NCI-H774 (cell line): ENCODE measurements at regions not wholly inside any gene's neighbourhood (a gene's known extent, or its start where the extent isn't known, plus 50 kb on each side); places are given as distances from the start of the nearest gene placed in this dataset.

Experiments
- DNase-seq: peaks from one replicate; lab custom pipeline; 2025; lab: John Stamatoyannopoulos, UW

DNA sequence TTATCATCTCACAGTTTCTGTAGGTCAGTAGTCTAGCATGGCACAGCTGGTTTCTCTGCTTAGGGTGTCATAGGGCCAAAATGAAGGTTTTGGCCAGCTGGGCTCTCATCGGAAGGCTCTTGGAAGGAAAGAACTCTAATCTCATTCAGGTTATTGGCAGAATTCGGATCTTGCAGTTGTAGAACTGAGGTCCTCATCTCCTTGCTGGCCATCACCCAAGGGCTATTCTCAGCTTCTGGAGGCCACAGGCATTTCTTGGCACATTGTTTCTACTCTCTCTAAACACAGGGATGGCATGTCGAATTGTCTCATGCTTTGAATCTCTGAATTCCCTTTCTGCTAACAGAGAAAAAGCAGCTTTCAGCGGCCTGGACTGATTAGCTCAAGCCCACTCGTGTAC, 258.0 kb upstream of the SMARCA2 start:
- DNase-seq: no peak

DNA sequence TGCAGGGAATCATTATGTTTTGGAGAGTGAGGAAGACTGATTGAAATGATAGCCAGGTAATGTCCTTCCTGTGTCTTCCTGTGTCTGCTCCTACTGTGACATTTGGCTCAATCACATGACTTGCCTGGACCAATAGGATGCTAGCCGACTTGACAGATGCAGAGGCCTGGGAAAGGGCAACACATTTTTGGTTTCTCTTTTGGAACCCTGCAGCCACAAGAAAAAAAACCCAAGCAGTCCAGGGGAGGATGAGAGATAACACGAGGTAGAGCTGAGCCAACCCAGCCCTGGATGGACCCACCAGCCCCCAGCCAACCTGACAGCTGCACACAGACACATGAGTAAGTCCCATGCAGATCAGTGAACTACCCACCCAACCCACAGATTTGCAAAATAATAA, 256.1 kb upstream of the SMARCA2 start:
- no peak for DNase-seq

DNA sequence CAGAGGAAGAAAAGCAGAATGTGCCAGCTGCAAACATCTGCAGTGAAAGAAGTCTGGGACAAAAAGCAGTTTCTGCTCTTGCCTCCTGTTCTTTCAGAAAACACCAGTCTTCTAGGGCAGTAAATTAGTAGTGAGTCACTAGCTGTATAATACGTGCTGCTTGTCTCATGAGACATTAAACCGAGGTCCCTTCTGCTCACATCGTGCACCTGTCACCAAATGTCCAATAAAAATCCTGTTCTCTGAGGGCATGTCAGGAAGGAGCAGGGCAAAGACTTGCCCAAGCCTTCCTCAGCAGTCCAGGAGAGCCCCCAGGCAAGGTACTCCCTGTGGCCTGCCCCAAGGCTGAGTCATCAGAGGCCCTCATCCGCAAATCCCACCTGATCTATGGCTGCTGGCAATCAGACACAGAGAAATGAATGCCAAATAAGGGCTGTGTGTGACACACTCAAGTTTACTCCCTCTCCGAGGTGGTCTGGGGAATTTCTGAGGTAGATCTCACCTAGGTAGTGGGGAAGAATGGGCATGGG, 255.3 kb upstream of the SMARCA2 start:
- DNase-seq: no peak

GRCh38 chr9:1761807-1762206, 253.3 kb upstream of the SMARCA2 start:
- DNase-seq: no peak

DNA sequence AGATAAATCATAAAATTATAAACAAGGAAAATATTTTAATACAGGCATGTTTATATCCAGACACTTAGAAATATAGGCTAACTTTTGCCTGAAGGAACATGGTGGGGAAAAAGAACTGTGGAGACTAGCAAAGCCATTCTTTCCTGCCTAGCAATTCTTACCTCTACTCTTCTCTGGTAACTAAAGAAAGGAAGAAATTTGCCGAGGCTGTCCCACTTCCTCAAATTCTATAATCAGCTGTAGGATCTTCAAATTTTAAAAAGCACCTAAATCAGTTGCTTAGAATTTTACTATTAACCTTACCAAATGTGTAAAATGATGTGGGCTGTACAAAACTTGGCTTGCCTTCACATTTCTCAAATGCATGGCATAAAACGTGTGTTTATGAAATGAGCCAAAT, 249.1 kb upstream of the SMARCA2 start:
- DNase-seq: no peak

DNA sequence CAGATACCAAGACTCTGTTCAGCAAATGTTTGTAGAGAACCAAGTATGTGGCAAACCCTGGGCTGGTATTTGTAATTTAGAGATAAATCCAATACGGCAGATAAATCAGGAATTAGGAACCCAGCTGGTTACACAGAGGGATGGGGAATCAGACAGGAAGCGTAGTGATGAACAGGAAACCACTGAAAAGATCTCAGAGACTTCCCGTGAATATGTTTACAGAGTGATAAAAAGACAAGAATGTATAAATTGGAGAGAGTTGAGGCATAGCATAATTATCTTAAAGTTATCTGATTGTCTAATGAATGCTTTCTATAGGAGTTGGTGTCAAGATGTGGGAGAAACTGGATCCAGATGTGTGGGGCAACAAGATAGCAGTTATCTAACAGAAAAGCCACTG, 246.6 kb upstream of the SMARCA2 start:
- DNase-seq: no peak

- no peak for DNase-seq
These were observed 243.9 kb upstream of the SMARCA2 start for GRCh38 chr9:1771094-1771789.

- no peak for DNase-seq
These were observed 239.9 kb upstream of the SMARCA2 start for GRCh38 chr9:1775230-1775629.

DNA sequence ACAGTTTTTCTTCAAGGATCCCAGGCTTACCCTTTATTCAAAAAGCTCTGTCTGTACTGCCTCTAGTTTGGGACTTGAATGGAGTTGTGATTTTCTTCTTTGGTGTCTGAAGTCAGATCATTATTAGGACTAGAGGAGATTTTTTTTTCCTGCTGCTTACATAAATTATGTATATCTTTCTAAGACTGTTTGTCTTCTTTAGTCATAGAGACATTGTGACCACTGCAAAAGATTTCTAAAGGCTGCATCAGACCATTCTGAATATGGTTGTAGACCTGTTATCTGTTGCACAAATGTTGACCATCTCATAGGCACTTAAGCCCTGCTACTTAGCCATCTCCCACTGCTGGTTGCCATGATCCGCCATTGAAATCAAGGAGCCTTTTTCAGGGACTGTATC, 238.5 kb upstream of the SMARCA2 start:
- DNase-seq: no peak

DNA sequence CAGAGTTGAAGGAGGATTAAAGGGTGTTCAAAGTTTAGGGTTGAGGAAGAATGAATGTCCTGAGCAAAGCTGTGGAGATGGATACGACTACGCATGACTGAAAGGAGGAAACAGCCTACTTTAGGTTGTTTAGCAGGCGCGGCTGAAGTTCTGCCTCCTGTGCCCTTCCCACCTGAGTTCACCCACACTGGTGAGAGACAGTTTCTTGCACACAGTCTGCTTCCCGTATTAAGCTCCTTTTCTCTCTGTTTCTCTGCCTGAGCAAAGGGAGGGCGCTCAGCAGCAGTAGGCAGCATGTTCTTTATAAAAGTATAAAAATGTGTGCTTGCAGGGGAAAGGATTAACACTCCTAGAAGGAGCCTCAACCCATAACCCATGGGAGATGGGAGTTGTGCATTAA, 224.0 kb upstream of the SMARCA2 start:
- no peak for DNase-seq

DNA sequence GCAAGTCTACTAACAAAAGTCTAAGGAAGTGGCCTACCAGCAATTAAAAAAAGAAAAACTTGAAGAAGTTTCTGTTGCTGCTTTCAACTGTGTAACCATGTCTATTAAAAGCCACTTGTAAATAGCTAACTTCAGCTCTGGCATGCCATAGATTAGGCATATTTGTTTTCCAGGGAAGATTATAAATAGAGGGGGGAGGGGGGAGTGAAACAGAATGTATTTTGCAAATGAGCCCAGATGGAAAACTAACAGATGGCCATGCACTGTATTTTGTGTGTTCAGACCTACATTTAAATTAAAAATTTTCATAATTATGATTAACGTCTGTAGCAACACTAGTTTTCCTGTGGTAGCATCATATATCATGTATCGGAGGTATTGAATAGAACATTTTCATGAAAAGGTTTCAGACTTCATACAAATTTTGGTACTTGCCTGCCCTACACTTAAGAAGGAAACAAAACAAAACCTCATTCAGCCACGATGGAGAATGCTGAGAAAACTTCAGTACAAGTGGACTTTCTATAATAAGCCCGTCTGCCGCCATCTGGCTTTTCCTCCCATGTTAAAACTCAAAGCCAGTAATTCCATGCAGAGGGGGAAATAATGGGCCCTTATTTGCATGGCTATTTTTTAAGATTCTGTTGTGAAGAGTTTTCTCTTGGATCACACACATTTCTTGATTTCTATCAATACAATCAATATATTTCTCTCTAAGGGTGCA, 220.4 kb upstream of the SMARCA2 start:
- no peak for DNase-seq

DNA sequence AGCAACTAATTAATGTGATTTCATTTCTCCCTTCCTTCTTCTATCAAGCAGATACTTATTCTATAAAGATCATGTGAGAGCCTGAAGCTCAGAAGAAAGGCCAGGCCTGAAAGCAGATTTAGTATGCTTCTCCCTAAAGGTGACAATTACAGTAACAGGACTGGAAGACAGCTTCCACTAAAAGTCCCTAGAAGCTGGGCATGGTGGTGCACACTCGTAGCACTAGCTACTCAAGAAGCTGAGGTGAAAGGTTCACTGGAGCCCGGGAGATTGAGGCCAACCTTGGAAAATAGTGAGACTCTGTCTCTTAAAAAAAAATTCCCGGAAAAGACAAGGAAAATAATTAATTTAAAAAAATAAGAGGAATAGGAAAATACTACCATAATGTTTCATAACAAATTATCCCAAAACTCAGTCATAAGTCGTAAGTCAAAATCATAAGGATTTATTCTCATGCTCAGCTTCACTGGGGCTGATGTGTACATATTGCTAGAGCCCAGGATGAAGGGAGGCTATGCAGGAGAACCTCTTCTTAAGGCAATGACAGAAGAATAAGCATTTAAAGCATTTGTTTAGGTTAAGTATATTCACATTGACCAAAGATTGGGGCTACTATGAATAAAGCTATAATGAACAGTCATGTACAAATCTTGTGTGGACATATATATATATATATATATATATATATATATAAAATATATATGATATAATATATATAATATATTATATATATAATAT, 210.8 kb upstream of the SMARCA2 start:
- no peak for DNase-seq

DNA sequence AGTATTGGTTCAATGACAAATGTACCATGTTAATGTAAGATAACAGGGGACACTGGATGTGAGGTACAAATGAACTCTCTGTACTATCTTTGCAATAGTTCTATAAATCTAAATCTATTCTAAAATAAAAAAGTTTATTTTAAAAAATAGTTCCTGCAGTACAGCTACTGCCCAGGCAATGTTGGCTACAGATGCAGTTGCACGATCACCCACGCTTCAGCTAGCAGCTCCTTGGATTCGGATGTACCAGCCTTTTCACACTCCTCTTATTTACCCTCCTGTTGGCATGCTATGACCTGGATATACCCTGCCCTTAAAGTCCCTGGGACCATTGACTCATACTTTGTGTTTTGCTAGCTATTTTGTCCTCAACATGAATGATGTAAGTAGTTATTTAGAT, 185.4 kb upstream of the SMARCA2 start:
- no peak for DNase-seq

- no peak for DNase-seq
These were observed 182.2 kb upstream of the SMARCA2 start for GRCh38 chr9:1832960-1833359.

- no peak for DNase-seq
These were observed 177.6 kb upstream of the SMARCA2 start for GRCh38 chr9:1837453-1838084.

DNA sequence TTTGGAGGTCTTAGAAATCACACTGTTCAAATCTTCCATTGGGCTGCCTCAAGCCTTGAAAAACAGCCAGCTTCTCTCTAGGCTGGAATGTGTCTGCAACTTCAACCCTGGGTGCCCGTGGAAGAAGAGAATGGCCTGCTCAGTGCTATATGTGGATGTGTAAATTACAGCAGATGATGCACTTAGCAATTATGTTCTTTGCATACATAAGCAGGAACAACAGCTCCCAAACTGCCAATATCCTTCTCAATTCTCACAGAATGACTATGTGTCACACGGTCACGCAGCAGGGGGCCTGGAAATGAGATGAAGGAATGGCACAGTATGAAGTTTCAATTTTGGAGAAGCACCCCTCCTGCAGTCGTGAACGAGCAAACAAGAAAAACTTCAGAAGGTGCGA, 175.2 kb upstream of the SMARCA2 start:
- DNase-seq: no peak

DNA sequence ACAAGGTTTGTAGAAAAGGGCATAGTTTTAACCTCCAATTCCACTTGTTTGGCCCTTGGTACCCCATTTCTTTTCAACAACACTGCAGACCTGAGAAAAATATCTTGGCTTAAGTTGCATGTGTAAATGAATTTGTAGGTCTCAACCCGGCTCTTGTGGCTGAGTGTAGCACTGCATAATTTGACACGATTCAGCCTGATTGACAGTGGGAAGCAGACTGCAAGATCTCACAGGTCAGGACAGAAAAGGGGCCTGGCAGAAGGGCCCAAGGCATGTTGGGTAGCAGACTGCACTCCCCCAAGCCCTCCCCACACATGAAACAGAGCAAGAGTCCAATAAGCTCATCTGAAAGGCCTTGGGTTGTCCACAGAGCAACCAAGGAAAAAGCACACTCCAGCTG, 169.7 kb upstream of the SMARCA2 start:
- no peak for DNase-seq

- DNase-seq: no peak
These were observed 159.4 kb upstream of the SMARCA2 start for GRCh38 chr9:1855726-1856125.

DNA sequence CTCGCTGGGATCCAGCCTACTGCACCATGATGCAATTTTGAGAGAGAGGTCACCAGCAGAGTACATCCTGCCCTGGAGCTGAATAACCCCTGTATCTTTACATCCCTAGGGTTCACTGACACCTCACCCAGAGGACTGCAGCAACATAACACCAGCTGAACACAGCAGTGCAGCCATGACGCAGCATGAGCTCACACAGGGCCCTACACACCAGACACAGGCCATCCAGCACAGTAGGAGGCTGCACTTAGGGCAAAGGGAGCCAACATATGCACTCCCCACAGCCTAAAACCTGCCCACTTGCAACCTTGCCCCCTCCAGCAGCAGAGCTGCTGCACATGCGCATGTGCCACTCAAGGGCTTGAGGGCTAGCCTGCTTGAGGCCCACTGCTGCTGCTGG, 157.3 kb upstream of the SMARCA2 start:
- DNase-seq: no peak

GRCh38 chr9:1869843-1870242, 145.3 kb upstream of the SMARCA2 start:
- no peak for DNase-seq

- DNase-seq: no peak
These were observed 144.2 kb upstream of the SMARCA2 start for GRCh38 chr9:1870915-1871314.

DNA sequence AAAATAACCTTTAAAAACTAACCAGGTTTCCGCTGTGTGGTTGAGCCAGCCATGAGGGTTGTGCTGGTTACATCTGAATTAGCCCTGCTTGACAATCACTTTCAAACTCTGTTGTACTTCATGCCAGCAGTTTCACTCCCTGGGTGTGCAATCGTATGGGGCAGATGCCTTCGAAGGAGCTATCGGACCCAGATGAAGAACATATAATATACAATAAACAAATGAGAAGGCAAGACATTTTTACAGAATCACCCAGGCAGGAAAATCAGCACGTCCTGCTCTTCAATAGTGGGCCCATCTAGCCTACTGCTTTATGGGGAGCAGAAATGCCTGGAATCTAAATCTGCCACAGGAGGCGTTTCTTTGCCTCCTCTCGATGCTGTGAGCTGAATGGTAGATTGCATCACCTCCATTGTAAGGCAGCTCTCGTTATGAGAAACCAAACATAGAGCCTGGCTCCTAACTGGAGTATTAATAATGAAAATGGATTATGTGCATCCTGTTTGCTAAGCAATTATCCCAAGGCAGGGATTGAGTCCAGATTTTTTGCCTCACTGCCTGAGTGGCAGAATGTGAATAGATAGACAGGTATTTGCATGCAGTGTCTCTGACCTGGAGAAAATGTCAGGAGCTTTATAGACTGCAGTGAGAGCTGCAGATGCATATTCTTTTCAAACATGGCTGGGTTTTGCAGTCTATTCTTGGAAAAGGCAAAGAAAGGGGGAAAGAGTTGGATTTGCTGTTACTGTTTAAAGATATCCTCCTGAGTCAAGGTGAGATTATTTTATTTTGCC, 143.3 kb upstream of the SMARCA2 start:
- peak; percentile 37 for DNase-seq
